ENCODE measurements at regions not wholly inside any gene's neighbourhood (a gene's known extent, or its start where the extent isn't known, plus 50 kb on each side); places are given as distances from the start of the nearest gene placed in this dataset.

DNA sequence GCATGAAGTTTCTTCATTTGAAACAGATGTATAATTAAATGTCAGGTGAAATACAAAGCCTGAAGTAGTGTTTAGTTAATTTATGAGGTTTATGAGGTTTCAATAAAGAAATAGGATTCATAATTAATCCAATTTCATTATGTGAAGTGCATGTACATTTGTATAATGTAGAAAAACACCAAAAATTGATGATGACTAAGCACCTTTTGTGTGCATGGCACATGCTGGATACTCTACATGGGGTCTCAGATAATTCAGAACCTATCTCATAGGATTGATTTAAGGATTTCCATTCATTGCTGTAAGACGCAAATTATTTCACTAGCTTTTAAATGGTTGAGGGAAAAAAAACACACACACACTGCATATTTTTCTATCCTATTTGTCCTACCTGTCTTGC lies 143.9 kb downstream of the ESM1 start:
- TF ChIP-seq, protein P1, sequence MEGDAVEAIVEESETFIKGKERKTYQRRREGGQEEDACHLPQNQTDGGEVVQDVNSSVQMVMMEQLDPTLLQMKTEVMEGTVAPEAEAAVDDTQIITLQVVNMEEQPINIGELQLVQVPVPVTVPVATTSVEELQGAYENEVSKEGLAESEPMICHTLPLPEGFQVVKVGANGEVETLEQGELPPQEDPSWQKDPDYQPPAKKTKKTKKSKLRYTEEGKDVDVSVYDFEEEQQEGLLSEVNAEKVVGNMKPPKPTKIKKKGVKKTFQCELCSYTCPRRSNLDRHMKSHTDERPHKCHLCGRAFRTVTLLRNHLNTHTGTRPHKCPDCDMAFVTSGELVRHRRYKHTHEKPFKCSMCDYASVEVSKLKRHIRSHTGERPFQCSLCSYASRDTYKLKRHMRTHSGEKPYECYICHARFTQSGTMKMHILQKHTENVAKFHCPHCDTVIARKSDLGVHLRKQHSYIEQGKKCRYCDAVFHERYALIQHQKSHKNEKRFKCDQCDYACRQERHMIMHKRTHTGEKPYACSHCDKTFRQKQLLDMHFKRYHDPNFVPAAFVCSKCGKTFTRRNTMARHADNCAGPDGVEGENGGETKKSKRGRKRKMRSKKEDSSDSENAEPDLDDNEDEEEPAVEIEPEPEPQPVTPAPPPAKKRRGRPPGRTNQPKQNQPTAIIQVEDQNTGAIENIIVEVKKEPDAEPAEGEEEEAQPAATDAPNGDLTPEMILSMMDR (IDR thresholded peaks at IDR 0.05; ENCODE audit: low read length) = no peak
- no peak for TF ChIP-seq EZH2phosphoT487 (IDR thresholded peaks at IDR 0.05; ENCODE audit: low read length)
